NCI-H524 (cell line): ENCODE measurements at regions not wholly inside any gene's neighbourhood (a gene's known extent, or its start where the extent isn't known, plus 50 kb on each side); places are given as distances from the start of the nearest gene placed in this dataset.

Experiments used
- DNase-seq, 2 experiments: peaks; one replicate each; lab custom pipeline; 2025; lab: John Stamatoyannopoulos, UW

GRCh38 chr3:165339753-165340152, 143.6 kb upstream of the SLITRK3 start:
- DNase-seq, result peak; percentile 6 to 56

GRCh38 chr3:165336786-165337185, 140.6 kb upstream of the SLITRK3 start:
- DNase-seq, result no peak
